HepG2 (cell line): ENCODE measurements at regions not wholly inside any gene's neighbourhood (a gene's known extent, or its start where the extent isn't known, plus 50 kb on each side); places are given as distances from the start of the nearest gene placed in this dataset.

Experiments used
- AGO2 ChIP-seq: fragments of 200-400 bp; formaldehyde crosslinking; optimal IDR thresholded peaks from 2 replicates; pipeline ENCODE3; 2017; ENCODE audit warnings: mild to moderate bottlenecking, low read depth, low read length, moderate library complexity
- MAFF ChIP-seq: IDR thresholded peaks from 2 replicates; pipeline ENCODE4 v1.6.1; 2011; ENCODE audit warnings: low read depth, low read length, improper control_type of control experiment
- MAX ChIP-seq: IDR thresholded peaks from 2 replicates; pipeline ENCODE4 v1.6.1; 2012; ENCODE audit warnings: inconsistent platforms
- TRIM22 ChIP-seq: fragments of 450-650 bp; IDR thresholded peaks from 2 replicates; pipeline ENCODE4 v1.6.1; 2017
- ZNF274 ChIP-seq: sonication (generic); formaldehyde crosslinking; IDR thresholded peaks from 2 replicates; pipeline ENCODE4 v1.5.1; 2020; ENCODE audit warnings: mild to moderate bottlenecking, missing genetic modification reagents
- ZNF335 ChIP-seq: sonication (generic); formaldehyde crosslinking; IDR thresholded peaks from 2 replicates; pipeline ENCODE4 v1.4.0; 2020; ENCODE audit warnings: missing genetic modification reagents
- TF ChIP-seq, protein P1 (sequence below), 2 experiments: fragments of 450-650 bp in 1 of 2; sonication (generic) in 1 of 2; formaldehyde crosslinking in 1 of 2; IDR thresholded peaks; 2 replicates each; pipeline versions ENCODE4 v1.6.1 to v1.8.0; 2016 to 2022; ENCODE audit warnings: antibody characterized with exemption in 1 of 2, mild to moderate bottlenecking in 1 of 2, missing genetic modification reagents in 1 of 2
- TF ChIP-seq, protein P2 (sequence below): IDR thresholded peaks from 2 replicates; pipeline ENCODE4 v1.6.1; 2018; ENCODE audit warnings: missing genetic modification reagents, mild to moderate bottlenecking, missing compliant biosample characterization

GRCh38 chr3:150346981-150347863, 60.9 kb upstream of the TSC22D2 start (continued):
- TF ChIP-seq, protein P1, sequence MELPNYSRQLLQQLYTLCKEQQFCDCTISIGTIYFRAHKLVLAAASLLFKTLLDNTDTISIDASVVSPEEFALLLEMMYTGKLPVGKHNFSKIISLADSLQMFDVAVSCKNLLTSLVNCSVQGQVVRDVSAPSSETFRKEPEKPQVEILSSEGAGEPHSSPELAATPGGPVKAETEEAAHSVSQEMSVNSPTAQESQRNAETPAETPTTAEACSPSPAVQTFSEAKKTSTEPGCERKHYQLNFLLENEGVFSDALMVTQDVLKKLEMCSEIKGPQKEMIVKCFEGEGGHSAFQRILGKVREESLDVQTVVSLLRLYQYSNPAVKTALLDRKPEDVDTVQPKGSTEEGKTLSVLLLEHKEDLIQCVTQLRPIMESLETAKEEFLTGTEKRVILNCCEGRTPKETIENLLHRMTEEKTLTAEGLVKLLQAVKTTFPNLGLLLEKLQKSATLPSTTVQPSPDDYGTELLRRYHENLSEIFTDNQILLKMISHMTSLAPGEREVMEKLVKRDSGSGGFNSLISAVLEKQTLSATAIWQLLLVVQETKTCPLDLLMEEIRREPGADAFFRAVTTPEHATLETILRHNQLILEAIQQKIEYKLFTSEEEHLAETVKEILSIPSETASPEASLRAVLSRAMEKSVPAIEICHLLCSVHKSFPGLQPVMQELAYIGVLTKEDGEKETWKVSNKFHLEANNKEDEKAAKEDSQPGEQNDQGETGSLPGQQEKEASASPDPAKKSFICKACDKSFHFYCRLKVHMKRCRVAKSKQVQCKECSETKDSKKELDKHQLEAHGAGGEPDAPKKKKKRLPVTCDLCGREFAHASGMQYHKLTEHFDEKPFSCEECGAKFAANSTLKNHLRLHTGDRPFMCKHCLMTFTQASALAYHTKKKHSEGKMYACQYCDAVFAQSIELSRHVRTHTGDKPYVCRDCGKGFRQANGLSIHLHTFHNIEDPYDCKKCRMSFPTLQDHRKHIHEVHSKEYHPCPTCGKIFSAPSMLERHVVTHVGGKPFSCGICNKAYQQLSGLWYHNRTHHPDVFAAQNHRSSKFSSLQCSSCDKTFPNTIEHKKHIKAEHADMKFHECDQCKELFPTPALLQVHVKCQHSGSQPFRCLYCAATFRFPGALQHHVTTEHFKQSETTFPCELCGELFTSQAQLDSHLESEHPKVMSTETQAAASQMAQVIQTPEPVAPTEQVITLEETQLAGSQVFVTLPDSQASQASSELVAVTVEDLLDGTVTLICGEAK (IDR thresholded peaks at IDR 0.05), result no peak
- TF ChIP-seq, protein P1 (CRISPR knock-in tag; IDR thresholded peaks at IDR 0.05), result no peak
- TF ChIP-seq ZNF335 (CRISPR knock-in tag) (no peak), AGO2 (no peak), TRIM22 (no peak), ZNF274 (CRISPR knock-in tag) (no peak), MAFF (no peak), MAX (no peak)
- TF ChIP-seq, protein P2, sequence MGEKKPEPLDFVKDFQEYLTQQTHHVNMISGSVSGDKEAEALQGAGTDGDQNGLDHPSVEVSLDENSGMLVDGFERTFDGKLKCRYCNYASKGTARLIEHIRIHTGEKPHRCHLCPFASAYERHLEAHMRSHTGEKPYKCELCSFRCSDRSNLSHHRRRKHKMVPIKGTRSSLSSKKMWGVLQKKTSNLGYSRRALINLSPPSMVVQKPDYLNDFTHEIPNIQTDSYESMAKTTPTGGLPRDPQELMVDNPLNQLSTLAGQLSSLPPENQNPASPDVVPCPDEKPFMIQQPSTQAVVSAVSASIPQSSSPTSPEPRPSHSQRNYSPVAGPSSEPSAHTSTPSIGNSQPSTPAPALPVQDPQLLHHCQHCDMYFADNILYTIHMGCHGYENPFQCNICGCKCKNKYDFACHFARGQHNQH, result no peak
